IPS-15b (cell line): ENCODE measurements at regions not wholly inside any gene's neighbourhood (a gene's known extent, or its start where the extent isn't known, plus 50 kb on each side); places are given as distances from the start of the nearest gene placed in this dataset.
"Not testable (repeated sequence)": the region's sequence is repeated elsewhere in the genome, so short reads cannot be mapped to it uniquely, and the experiment has no call there.

Experiments used
- H3K27me3 ChIP-seq: one replicate; pipeline ENCODE4 v1.6.1; 2013; ENCODE audit warnings: low read length; ENCODE audit not compliant: control insufficient read depth, insufficient read depth
- H3K36me3 ChIP-seq: one replicate; pipeline ENCODE4 v1.6.1; 2013; ENCODE audit warnings: low read length; ENCODE audit not compliant: control insufficient read depth, insufficient read depth
- H3K4me1 ChIP-seq: one replicate; pipeline ENCODE4 v1.6.1; 2013; ENCODE audit warnings: mild to moderate bottlenecking, low read length; ENCODE audit not compliant: control insufficient read depth, insufficient read depth
- H3K4me3 ChIP-seq: one replicate; pipeline ENCODE4 v1.5.1; 2013; ENCODE audit warnings: low read depth, low read length
- H3K9ac ChIP-seq: one replicate; pipeline ENCODE4 v1.6.1; 2013; ENCODE audit warnings: low read depth, mild to moderate bottlenecking, low read length
- H3K9me3 ChIP-seq: one replicate; pipeline ENCODE4 v1.6.1; 2013; ENCODE audit warnings: mild to moderate bottlenecking, low read length; ENCODE audit not compliant: control insufficient read depth, insufficient read depth

GRCh38 chr13:97542102-97542685 lies 108.2 kb downstream of the RAP2A start:
- Histone ChIP-seq H3K4me1 (no peaks in the 10 kb centered on the region), H3K4me3 (no peak overlapping the region), H3K9me3 (no peaks in the 10 kb centered on the region), H3K27me3 (no peaks in the 10 kb centered on the region), H3K36me3 (no peaks in the 10 kb centered on the region), H3K9ac (no peak overlapping the region)

- no peaks in the 10 kb centered on the region for H3K27me3 ChIP-seq
- no peak overlapping the region for H3K9ac ChIP-seq
- H3K9me3 ChIP-seq, result no peaks in the 10 kb centered on the region
- H3K36me3 ChIP-seq, result no peaks in the 10 kb centered on the region
- H3K4me1 ChIP-seq, result no peaks in the 10 kb centered on the region
- H3K4me3 ChIP-seq, result no peak overlapping the region
Measured at GRCh38 chr13:97544031-97544765, 110.2 kb downstream of the RAP2A start.

- H3K4me3 ChIP-seq, H3K9me3 ChIP-seq, H3K27me3 ChIP-seq, H3K4me1 ChIP-seq, H3K36me3 ChIP-seq, H3K9ac ChIP-seq: not testable (repeated sequence)
Measured at GRCh38 chr13:97544971-97545499, 111.1 kb downstream of the RAP2A start.

GRCh38 chr13:97548138-97548537 lies 114.2 kb downstream of the RAP2A start:
- no peak overlapping the region for H3K9ac ChIP-seq
- H3K4me1 ChIP-seq, result no peaks in the 10 kb centered on the region
- no peaks in the 10 kb centered on the region for H3K9me3 ChIP-seq
- H3K36me3 ChIP-seq, result no peaks in the 10 kb centered on the region
- no peak overlapping the region for H3K4me3 ChIP-seq
- no peaks in the 10 kb centered on the region for H3K27me3 ChIP-seq

GRCh38 chr13:97548711-97549110 lies 114.7 kb downstream of the RAP2A start:
- no peaks in the 10 kb centered on the region for H3K4me1 ChIP-seq
- H3K9me3 ChIP-seq, result no peaks in the 10 kb centered on the region
- no peak overlapping the region for H3K4me3 ChIP-seq
- H3K27me3 ChIP-seq, result no peaks in the 10 kb centered on the region
- H3K36me3 ChIP-seq, result no peaks in the 10 kb centered on the region
- no peak overlapping the region for H3K9ac ChIP-seq

- H3K9ac ChIP-seq, result no peak overlapping the region
- H3K27me3 ChIP-seq, result no peaks in the 10 kb centered on the region
- no peaks in the 10 kb centered on the region for H3K36me3 ChIP-seq
- H3K4me1 ChIP-seq, result no peaks in the 10 kb centered on the region
- H3K4me3 ChIP-seq, result no peak overlapping the region
- no peaks in the 10 kb centered on the region for H3K9me3 ChIP-seq
Measured at GRCh38 chr13:97549201-97549600, 115.2 kb downstream of the RAP2A start.

- no peaks in the 10 kb centered on the region for H3K9me3 ChIP-seq
- H3K4me3 ChIP-seq, result no peak overlapping the region
- no peaks in the 10 kb centered on the region for H3K4me1 ChIP-seq
- H3K36me3 ChIP-seq, result no peaks in the 10 kb centered on the region
- H3K27me3 ChIP-seq, result no peaks in the 10 kb centered on the region
- H3K9ac ChIP-seq, result no peak overlapping the region
Measured at GRCh38 chr13:97554496-97554895, 120.5 kb downstream of the RAP2A start.

- Histone ChIP-seq H3K36me3 (no peaks in the 10 kb centered on the region), H3K4me3 (no peak overlapping the region), H3K27me3 (no peaks in the 10 kb centered on the region), H3K9me3 (no peaks in the 10 kb centered on the region), H3K9ac (no peak overlapping the region), H3K4me1 (no peaks in the 10 kb centered on the region)
Measured at GRCh38 chr13:97555034-97555433, 121.1 kb downstream of the RAP2A start.

- Histone ChIP-seq H3K4me1 (no peaks in the 10 kb centered on the region), H3K27me3 (no peaks in the 10 kb centered on the region), H3K9me3 (no peaks in the 10 kb centered on the region), H3K9ac (no peak overlapping the region), H3K36me3 (no peaks in the 10 kb centered on the region), H3K4me3 (no peak overlapping the region)
Measured at GRCh38 chr13:97559030-97559429, 125.1 kb downstream of the RAP2A start.

- H3K9me3 ChIP-seq, result no peaks in the 10 kb centered on the region
Measured at GRCh38 chr13:97559981-97560380, 126.0 kb downstream of the RAP2A start.

GRCh38 chr13:97561182-97561581 lies 127.2 kb downstream of the RAP2A start:
- Histone ChIP-seq H3K4me3 (no peak overlapping the region), H3K4me1 (no peaks in the 10 kb centered on the region)

More at GRCh38 chr13:97559981-97560380, 126.0 kb downstream of the RAP2A start:
- no peak overlapping the region for H3K4me3 ChIP-seq
- no peaks in the 10 kb centered on the region for H3K4me1 ChIP-seq
- no peak overlapping the region for H3K9ac ChIP-seq
- no peaks in the 10 kb centered on the region for H3K27me3 ChIP-seq
- H3K36me3 ChIP-seq, result no peaks in the 10 kb centered on the region

GRCh38 chr13:97562962-97563361 lies 129.0 kb downstream of the RAP2A start:
- Histone ChIP-seq H3K9ac (no peak overlapping the region), H3K9me3 (no peaks in the 10 kb centered on the region), H3K36me3 (no peaks in the 10 kb centered on the region), H3K27me3 (no peaks in the 10 kb centered on the region), H3K4me3 (no peak overlapping the region), H3K4me1 (no peaks in the 10 kb centered on the region)

More at GRCh38 chr13:97561182-97561581, 127.2 kb downstream of the RAP2A start:
- Histone ChIP-seq H3K36me3 (no peaks in the 10 kb centered on the region), H3K9ac (no peak overlapping the region), H3K27me3 (no peaks in the 10 kb centered on the region), H3K9me3 (no peaks in the 10 kb centered on the region)
